ENCODE measurements at regions not wholly inside any gene's neighbourhood (a gene's known extent, or its start where the extent isn't known, plus 50 kb on each side); places are given as distances from the start of the nearest gene placed in this dataset.
A peak's percentile ranks its signal among the peaks of the same experiment; 100 is the strongest.

GRCh38 chrX:150192816-150193215, 170.3 kb upstream of the MAMLD1 start:
- H3K4me1 Mint-ChIP-seq (ENCODE audit: low read depth), result no peaks in the 10 kb centered on the region
- no peak overlapping the region for H3K27ac Mint-ChIP-seq
- ATAC-seq (no peak), DNase-seq (no peak)
- ChIA-PET POLR2A (no interaction called here), CTCF (no interaction called here)
- H3K9me3 Mint-ChIP-seq (ENCODE audit: insufficient read depth), result no peaks in the 10 kb centered on the region
- H3K27me3 Mint-ChIP-seq (ENCODE audit: low read depth), result no peaks in the 10 kb centered on the region
- H3K4me3 Mint-ChIP-seq, result no peak overlapping the region
- H3K36me3 Mint-ChIP-seq (ENCODE audit: low read depth), result no peaks in the 10 kb centered on the region

GRCh38 chrX:150196285-150196684, 166.8 kb upstream of the MAMLD1 start:
- ATAC-seq (no peak), DNase-seq (no peak)
- no peak overlapping the region for H3K4me3 Mint-ChIP-seq
- H3K9me3 Mint-ChIP-seq (ENCODE audit: insufficient read depth), result no peaks in the 10 kb centered on the region
- no peaks in the 10 kb centered on the region for H3K36me3 Mint-ChIP-seq (ENCODE audit: low read depth)
- H3K4me1 Mint-ChIP-seq (ENCODE audit: low read depth), result peaks cover 9% of the 10 kb centered on the region
- no peaks in the 10 kb centered on the region for H3K27me3 Mint-ChIP-seq (ENCODE audit: low read depth)
- POLR2A ChIA-PET, result no interaction called here
- no peak overlapping the region for H3K27ac Mint-ChIP-seq
- CTCF ChIA-PET, result no interaction called here

GRCh38 chrX:150197388-150197787, 165.7 kb upstream of the MAMLD1 start:
- H3K9me3 Mint-ChIP-seq (ENCODE audit: insufficient read depth), result no peaks in the 10 kb centered on the region
- ChIA-PET CTCF (no interaction called here), POLR2A (no interaction called here)
- no peak overlapping the region for H3K27ac Mint-ChIP-seq
- peaks cover 11% of the 10 kb centered on the region for H3K4me1 Mint-ChIP-seq (ENCODE audit: low read depth)
- no peak overlapping the region for H3K4me3 Mint-ChIP-seq
- H3K27me3 Mint-ChIP-seq (ENCODE audit: low read depth), result no peaks in the 10 kb centered on the region
- DNase-seq, result no peak
- no peak for ATAC-seq
- no peaks in the 10 kb centered on the region for H3K36me3 Mint-ChIP-seq (ENCODE audit: low read depth)

- no peaks in the 10 kb centered on the region for H3K9me3 Mint-ChIP-seq (ENCODE audit: insufficient read depth)
- DNase-seq, result no peak
- H3K4me3 Mint-ChIP-seq, result no peak overlapping the region
- no peak for ATAC-seq
- H3K27me3 Mint-ChIP-seq (ENCODE audit: low read depth), result no peaks in the 10 kb centered on the region
- no peaks in the 10 kb centered on the region for H3K36me3 Mint-ChIP-seq (ENCODE audit: low read depth)
- POLR2A ChIA-PET, result no interaction called here
- CTCF ChIA-PET, result no interaction called here
- no peak overlapping the region for H3K27ac Mint-ChIP-seq
- H3K4me1 Mint-ChIP-seq (ENCODE audit: low read depth), result peaks cover 11% of the 10 kb centered on the region
Measured at GRCh38 chrX:150198776-150199175, 164.3 kb upstream of the MAMLD1 start.

GRCh38 chrX:150199181-150199580, 163.9 kb upstream of the MAMLD1 start:
- no peak overlapping the region for H3K4me3 Mint-ChIP-seq
- POLR2A ChIA-PET, result no interaction called here

GRCh38 chrX:150199803-150200202, 163.3 kb upstream of the MAMLD1 start:
- H3K27me3 Mint-ChIP-seq (ENCODE audit: low read depth), result no peaks in the 10 kb centered on the region
- ChIA-PET CTCF (no interaction called here), POLR2A (no interaction called here)
- no peaks in the 10 kb centered on the region for H3K36me3 Mint-ChIP-seq (ENCODE audit: low read depth)
- H3K27ac Mint-ChIP-seq, result no peak overlapping the region
- H3K9me3 Mint-ChIP-seq (ENCODE audit: insufficient read depth), result no peaks in the 10 kb centered on the region
- DNase-seq (no peak), ATAC-seq (no peak)
- no peak overlapping the region for H3K4me3 Mint-ChIP-seq
- peaks cover 11% of the 10 kb centered on the region for H3K4me1 Mint-ChIP-seq (ENCODE audit: low read depth)

More at GRCh38 chrX:150199181-150199580, 163.9 kb upstream of the MAMLD1 start:
- no peaks in the 10 kb centered on the region for H3K27me3 Mint-ChIP-seq (ENCODE audit: low read depth)
- peaks cover 11% of the 10 kb centered on the region for H3K4me1 Mint-ChIP-seq (ENCODE audit: low read depth)
- no peaks in the 10 kb centered on the region for H3K36me3 Mint-ChIP-seq (ENCODE audit: low read depth)
- H3K27ac Mint-ChIP-seq, result no peak overlapping the region
- CTCF ChIA-PET, result no interaction called here
- ATAC-seq, result no peak
- no peaks in the 10 kb centered on the region for H3K9me3 Mint-ChIP-seq (ENCODE audit: insufficient read depth)
- no peak for DNase-seq

- POLR2A ChIA-PET, result no interaction called here
- H3K36me3 Mint-ChIP-seq (ENCODE audit: low read depth), result no peaks in the 10 kb centered on the region
- H3K27me3 Mint-ChIP-seq (ENCODE audit: low read depth), result no peaks in the 10 kb centered on the region
Measured at GRCh38 chrX:150200361-150200760, 162.8 kb upstream of the MAMLD1 start.

GRCh38 chrX:150200820-150201287, 162.3 kb upstream of the MAMLD1 start:
- no peak overlapping the region for H3K27ac Mint-ChIP-seq
- ATAC-seq (peak; percentile 88), DNase-seq (peak; percentile 61)
- no peaks in the 10 kb centered on the region for H3K9me3 Mint-ChIP-seq (ENCODE audit: insufficient read depth)
- ChIA-PET CTCF (interaction anchor here (0.9 kb wide), 1 partner anchor 163 kb away, joined by 3 read pairs; no protein-coding TSS in a partner anchor), POLR2A (no interaction called here)
- H3K36me3 Mint-ChIP-seq (ENCODE audit: low read depth), result no peaks in the 10 kb centered on the region
- no peak overlapping the region for H3K4me3 Mint-ChIP-seq
- H3K4me1 Mint-ChIP-seq (ENCODE audit: low read depth), result peaks cover 11% of the 10 kb centered on the region
- H3K27me3 Mint-ChIP-seq (ENCODE audit: low read depth), result no peaks in the 10 kb centered on the region

More at GRCh38 chrX:150200361-150200760, 162.8 kb upstream of the MAMLD1 start:
- no peak for DNase-seq
- CTCF ChIA-PET, result interaction anchor here (0.9 kb wide), 1 partner anchor 164 kb away, joined by 3 read pairs; no protein-coding TSS in a partner anchor
- H3K9me3 Mint-ChIP-seq (ENCODE audit: insufficient read depth), result no peaks in the 10 kb centered on the region
- H3K4me3 Mint-ChIP-seq, result no peak overlapping the region
- ATAC-seq, result no peak
- peaks cover 11% of the 10 kb centered on the region for H3K4me1 Mint-ChIP-seq (ENCODE audit: low read depth)
- no peak overlapping the region for H3K27ac Mint-ChIP-seq

GRCh38 chrX:150201391-150201790, 161.7 kb upstream of the MAMLD1 start:
- ATAC-seq (no peak), DNase-seq (no peak)
- no peaks in the 10 kb centered on the region for H3K27me3 Mint-ChIP-seq (ENCODE audit: low read depth)
- H3K4me3 Mint-ChIP-seq, result no peak overlapping the region
- ChIA-PET CTCF (no interaction called here), POLR2A (no interaction called here)
- H3K36me3 Mint-ChIP-seq (ENCODE audit: low read depth), result no peaks in the 10 kb centered on the region
- H3K4me1 Mint-ChIP-seq (ENCODE audit: low read depth), result peaks cover 11% of the 10 kb centered on the region
- H3K9me3 Mint-ChIP-seq (ENCODE audit: insufficient read depth), result no peaks in the 10 kb centered on the region
- no peak overlapping the region for H3K27ac Mint-ChIP-seq

- H3K9me3 Mint-ChIP-seq (ENCODE audit: insufficient read depth), result no peaks in the 10 kb centered on the region
- no peak for DNase-seq
- H3K27me3 Mint-ChIP-seq (ENCODE audit: low read depth), result no peaks in the 10 kb centered on the region
- no peak for ATAC-seq
- POLR2A ChIA-PET, result no interaction called here
- H3K4me3 Mint-ChIP-seq, result no peak overlapping the region
- H3K4me1 Mint-ChIP-seq (ENCODE audit: low read depth), result peaks cover 11% of the 10 kb centered on the region
- CTCF ChIA-PET, result no interaction called here
- no peaks in the 10 kb centered on the region for H3K36me3 Mint-ChIP-seq (ENCODE audit: low read depth)
- no peak overlapping the region for H3K27ac Mint-ChIP-seq
Measured at GRCh38 chrX:150201841-150202240, 161.3 kb upstream of the MAMLD1 start.

GRCh38 chrX:150202641-150203247, 160.4 kb upstream of the MAMLD1 start:
- POLR2A ChIA-PET, result no interaction called here
- no peak for DNase-seq

GRCh38 chrX:150203248-150203645, 159.9 kb upstream of the MAMLD1 start:
- ATAC-seq, result no peak
- ChIA-PET CTCF (no interaction called here), POLR2A (no interaction called here)
- H3K4me1 Mint-ChIP-seq (ENCODE audit: low read depth), result peaks cover 11% of the 10 kb centered on the region
- DNase-seq, result no peak
- no peak overlapping the region for H3K4me3 Mint-ChIP-seq
- H3K27me3 Mint-ChIP-seq (ENCODE audit: low read depth), result no peaks in the 10 kb centered on the region
- H3K9me3 Mint-ChIP-seq (ENCODE audit: insufficient read depth), result no peaks in the 10 kb centered on the region
- H3K36me3 Mint-ChIP-seq (ENCODE audit: low read depth), result no peaks in the 10 kb centered on the region
- no peak overlapping the region for H3K27ac Mint-ChIP-seq

More at GRCh38 chrX:150202641-150203247, 160.4 kb upstream of the MAMLD1 start:
- H3K4me3 Mint-ChIP-seq, result no peak overlapping the region
- CTCF ChIA-PET, result no interaction called here
- H3K9me3 Mint-ChIP-seq (ENCODE audit: insufficient read depth), result no peaks in the 10 kb centered on the region
- peaks cover 11% of the 10 kb centered on the region for H3K4me1 Mint-ChIP-seq (ENCODE audit: low read depth)
- no peak overlapping the region for H3K27ac Mint-ChIP-seq
- no peaks in the 10 kb centered on the region for H3K36me3 Mint-ChIP-seq (ENCODE audit: low read depth)
- no peak for ATAC-seq
- H3K27me3 Mint-ChIP-seq (ENCODE audit: low read depth), result no peaks in the 10 kb centered on the region

- Mint-ChIP-seq H3K27ac (no peak overlapping the region), H3K36me3 (ENCODE audit: low read depth) (no peaks in the 10 kb centered on the region)
Measured at GRCh38 chrX:150205011-150205410, 158.1 kb upstream of the MAMLD1 start.

More at GRCh38 chrX:150205011-150205410, 158.1 kb upstream of the MAMLD1 start:
- CTCF ChIA-PET, result no interaction called here
- peaks cover 13% of the 10 kb centered on the region for H3K4me1 Mint-ChIP-seq (ENCODE audit: low read depth)
- no peak for DNase-seq
- no peaks in the 10 kb centered on the region for H3K9me3 Mint-ChIP-seq (ENCODE audit: insufficient read depth)
- no peaks in the 10 kb centered on the region for H3K27me3 Mint-ChIP-seq (ENCODE audit: low read depth)
- POLR2A ChIA-PET, result no interaction called here
- no peak overlapping the region for H3K4me3 Mint-ChIP-seq
- ATAC-seq, result no peak

All from activated CD8-positive, alpha-beta T cell treated with anti-CD3 and anti-CD28 coated beads, Interleukin-2, amount 10 ng/mL, durations not matched to agents 7 days and 5 days (primary cell).